SK-N-MC (cell line): ENCODE measurements at regions not wholly inside any gene's neighbourhood (a gene's known extent, or its start where the extent isn't known, plus 50 kb on each side); places are given as distances from the start of the nearest gene placed in this dataset.

ENCODE experiments used
- DNase-seq: peaks from one replicate; pipeline ENCODE4 v3.0.0-alpha.2; 2011; ENCODE audit warnings: low read depth, low spot score
- H3K27ac ChIP-seq: fragments of 200-600 bp; sonication (generic); 2 replicates; pipeline ENCODE4 v1.5.1; 2016; ENCODE audit warnings: mixed run types
- H3K36me3 ChIP-seq: fragments of 200-600 bp; sonication (generic); 2 replicates; pipeline ENCODE4 v1.6.1; 2017; ENCODE audit warnings: antibody characterized with exemption, low read length, mixed read lengths; ENCODE audit not compliant: insufficient read depth
- H3K4me3 ChIP-seq: fragments of 200-600 bp; sonication (generic); 2 replicates; pipeline ENCODE4 v1.5.1; 2016
- H3K9ac ChIP-seq: fragments of 200-600 bp; sonication (generic); 2 replicates; pipeline ENCODE4 v1.8.0; 2017; ENCODE audit warnings: mixed run types, mixed read lengths; ENCODE audit not compliant: insufficient read length
- H3K9me3 ChIP-seq: fragments of 200-600 bp; sonication (generic); 2 replicates; pipeline ENCODE4 v1.6.1; 2017; ENCODE audit warnings: low read depth, mild to moderate bottlenecking, antibody characterized with exemption, low read length, moderate library complexity, mixed read lengths
- EZH2 ChIP-seq: fragments of 200-600 bp; sonication (generic); IDR thresholded peaks from one replicate; pipeline ENCODE4 v1.6.1; 2017; ENCODE audit warnings: antibody characterized with exemption
- FOXP2 ChIP-seq: optimal IDR thresholded peaks from 2 replicates; pipeline ENCODE3; 2011; ENCODE audit warnings: mild to moderate bottlenecking, moderate library complexity; ENCODE audit not compliant: insufficient read depth; ENCODE audit errors: extremely low read length, control extremely low read depth
- POLR2AphosphoS5 ChIP-seq: IDR thresholded peaks from 2 replicates; pipeline ENCODE4 v1.6.1; 2012; ENCODE audit warnings: mild to moderate bottlenecking, low read depth, low read length, borderline replicate concordance

DNA sequence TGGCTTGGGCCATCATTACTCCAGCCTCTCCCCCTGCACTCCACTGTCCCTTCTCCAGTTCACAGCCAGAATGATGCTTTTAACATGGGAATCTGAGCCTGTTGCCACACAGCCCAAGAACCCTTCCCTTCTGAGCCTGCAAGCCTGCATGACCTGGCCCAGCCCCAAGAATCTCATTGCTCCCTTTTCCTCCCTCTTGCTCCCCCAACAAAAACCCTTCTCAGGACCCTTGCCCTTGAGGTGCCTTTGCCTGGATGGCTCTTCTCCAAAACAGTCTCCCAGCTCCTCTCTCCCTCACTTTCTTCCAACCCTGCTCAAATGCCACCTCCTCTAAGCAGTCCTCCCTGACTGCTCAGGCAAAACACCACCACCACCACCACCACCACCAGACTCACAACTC is 157.2 kb downstream of the ANKRD60 start:
- Histone ChIP-seq H3K36me3 (no peaks in the 10 kb centered on the region), H3K9me3 (no peaks in the 10 kb centered on the region), H3K27ac (no peak overlapping the region), H3K9ac (no peak overlapping the region), H3K4me3 (no peak overlapping the region)
- TF ChIP-seq FOXP2 = no peak
- no peak for TF ChIP-seq POLR2AphosphoS5
- TF ChIP-seq EZH2 = no peak
- no peak for DNase-seq

DNA sequence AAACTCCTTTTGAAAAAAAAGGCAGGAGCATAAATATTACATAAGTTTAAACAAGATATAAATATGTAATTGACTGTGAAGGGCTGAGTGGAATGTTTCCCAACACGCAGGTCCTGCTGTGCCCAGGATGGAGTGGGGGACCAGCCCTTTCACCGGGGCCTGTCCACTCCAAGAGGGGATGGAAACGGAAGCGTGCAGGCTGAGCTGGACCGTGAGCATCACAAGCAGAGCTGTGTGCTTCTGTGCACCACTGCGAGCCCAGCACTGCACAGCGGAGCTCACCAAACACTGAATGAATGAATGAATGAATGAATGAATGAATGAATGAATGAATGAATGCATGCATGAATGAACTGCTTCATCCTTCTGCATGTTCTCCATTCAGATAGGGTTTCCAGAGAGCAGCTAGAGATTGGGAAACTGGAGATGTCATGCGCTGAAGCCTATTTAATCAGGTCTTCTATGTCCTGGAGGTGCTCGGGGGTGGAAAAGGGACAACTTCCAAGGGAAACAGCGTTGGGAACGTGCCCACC is 157.7 kb downstream of the ANKRD60 start:
- H3K9me3 ChIP-seq = no peaks in the 10 kb centered on the region
- no peak for TF ChIP-seq EZH2
- TF ChIP-seq FOXP2 = no peak
- TF ChIP-seq POLR2AphosphoS5 = no peak
- no peak overlapping the region for H3K4me3 ChIP-seq
- DNase-seq = no peak
- H3K27ac ChIP-seq = no peak overlapping the region
- no peaks in the 10 kb centered on the region for H3K36me3 ChIP-seq
- H3K9ac ChIP-seq = no peak overlapping the region

GRCh38 chr20:58069796-58070663 is 158.4 kb downstream of the ANKRD60 start:
- TF ChIP-seq EZH2 (no peak), FOXP2 (no peak), POLR2AphosphoS5 (no peak)
- no peaks in the 10 kb centered on the region for H3K9me3 ChIP-seq
- no peak overlapping the region for H3K9ac ChIP-seq
- no peaks in the 10 kb centered on the region for H3K36me3 ChIP-seq
- H3K4me3 ChIP-seq = no peak overlapping the region
- no peak overlapping the region for H3K27ac ChIP-seq
- DNase-seq = no peak

DNA sequence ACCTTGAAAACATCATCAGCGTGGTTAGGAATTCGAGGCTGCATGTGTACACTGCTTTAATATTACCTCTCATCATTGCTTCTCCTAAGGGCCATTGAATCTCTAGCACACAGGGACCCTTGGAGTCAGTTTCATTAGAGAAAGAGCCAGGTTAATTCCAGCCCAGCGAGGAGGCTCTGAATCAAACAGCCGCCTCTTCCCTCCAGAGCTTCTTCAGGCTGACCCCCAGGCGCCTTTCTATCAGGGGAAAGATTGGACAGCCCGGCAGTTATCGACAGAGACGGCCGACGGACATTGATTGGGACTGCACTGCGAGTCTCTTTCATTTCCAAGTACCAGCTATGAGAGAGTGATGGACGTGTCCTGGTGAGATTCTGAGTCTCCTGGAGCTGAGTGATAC is 159.2 kb downstream of the ANKRD60 start:
- Histone ChIP-seq H3K4me3 (no peak overlapping the region), H3K36me3 (no peaks in the 10 kb centered on the region), H3K9ac (no peak overlapping the region), H3K9me3 (no peaks in the 10 kb centered on the region), H3K27ac (no peak overlapping the region)
- TF ChIP-seq FOXP2 (no peak), EZH2 (no peak), POLR2AphosphoS5 (no peak)
- no peak for DNase-seq

DNA sequence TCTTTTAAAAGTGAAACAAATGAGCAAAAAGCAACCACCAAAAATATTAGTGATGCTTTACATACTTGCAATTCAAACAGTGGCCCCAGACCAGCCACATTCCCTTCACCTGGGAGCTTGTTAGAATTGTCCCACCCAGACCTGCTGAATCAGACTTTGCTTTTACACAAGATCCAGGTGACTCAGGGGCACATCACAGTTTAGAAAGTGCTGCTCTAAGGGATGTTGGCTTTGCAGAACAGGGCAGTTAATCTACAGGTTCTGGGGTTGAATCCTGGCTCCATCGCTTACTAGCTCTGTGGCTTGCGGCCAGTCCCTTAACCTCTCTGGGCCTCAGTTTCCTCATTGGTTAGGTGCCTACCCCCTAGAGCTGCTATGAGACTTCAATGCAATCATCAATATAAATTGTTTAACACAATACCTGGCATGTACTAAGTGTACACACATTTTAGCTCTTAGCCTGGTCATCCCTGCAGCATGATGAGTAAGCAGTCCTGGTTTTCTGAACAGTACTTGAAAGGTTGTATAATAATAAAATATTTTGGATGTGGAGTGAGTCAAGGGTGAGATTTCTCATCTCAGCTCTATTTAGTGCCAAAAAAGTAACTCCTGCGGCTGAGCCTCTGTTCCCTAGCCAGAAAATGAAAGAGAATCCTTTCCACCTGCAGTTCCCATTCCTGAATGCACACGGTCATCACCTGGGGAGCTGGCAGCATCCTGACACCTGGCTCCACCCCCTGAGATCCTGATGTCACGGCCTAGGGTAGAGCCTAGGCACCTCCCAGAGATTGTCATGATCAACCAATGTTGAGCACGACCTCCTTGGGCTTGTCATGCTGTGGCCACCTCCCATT is 162.7 kb downstream of the ANKRD60 start:
- Histone ChIP-seq H3K27ac (no peak overlapping the region), H3K36me3 (no peaks in the 10 kb centered on the region), H3K9me3 (no peaks in the 10 kb centered on the region), H3K9ac (no peak overlapping the region), H3K4me3 (no peak overlapping the region)
- TF ChIP-seq EZH2 (no peak), FOXP2 (no peak), POLR2AphosphoS5 (no peak)
- no peak for DNase-seq

GRCh38 chr20:58064411-58065010 is 163.9 kb downstream of the ANKRD60 start:
- Histone ChIP-seq H3K4me3 (no peak overlapping the region), H3K27ac (no peak overlapping the region), H3K9me3 (no peaks in the 10 kb centered on the region), H3K9ac (no peak overlapping the region), H3K36me3 (no peaks in the 10 kb centered on the region)
- TF ChIP-seq FOXP2 (no peak), EZH2 (no peak), POLR2AphosphoS5 (no peak)
- no peak for DNase-seq

DNA sequence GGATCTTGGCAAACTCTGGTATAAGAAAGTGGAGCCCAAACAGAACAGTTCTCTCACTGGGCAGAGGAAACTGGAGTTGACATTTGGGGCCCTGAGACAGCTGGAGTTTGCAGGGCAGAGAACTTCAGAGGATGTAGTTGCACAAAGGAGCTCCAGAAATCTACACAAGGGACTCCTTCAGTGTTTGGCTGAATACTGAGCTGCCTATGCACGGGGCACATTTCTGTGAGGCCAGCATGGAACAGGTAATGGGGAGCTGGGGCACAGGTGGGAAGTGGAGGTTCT is 169.3 kb downstream of the ANKRD60 start:
- TF ChIP-seq POLR2AphosphoS5 (no peak), EZH2 (no peak), FOXP2 (no peak)
- H3K9me3 ChIP-seq = no peaks in the 10 kb centered on the region
- DNase-seq = no peak
- H3K4me3 ChIP-seq = no peak overlapping the region
- H3K9ac ChIP-seq = no peak overlapping the region
- H3K27ac ChIP-seq = no peak overlapping the region
- H3K36me3 ChIP-seq = no peaks in the 10 kb centered on the region
